Glutamatergic neuron (in vitro differentiated cells): ENCODE measurements at regions not wholly inside any gene's neighbourhood (a gene's known extent, or its start where the extent isn't known, plus 50 kb on each side); places are given as distances from the start of the nearest gene placed in this dataset.

ENCODE experiments used
- DNase-seq: peaks from one replicate; pipeline ENCODE4 v3.0.0; 2022
- H3K27ac Mint-ChIP-seq: one replicate; pipeline ENCODE4 v1.8.0; 2020; ENCODE audit warnings: mild to moderate bottlenecking, mixed read lengths, inconsistent platforms; ENCODE audit not compliant: unreplicated experiment
- H3K27me3 Mint-ChIP-seq: one replicate; pipeline ENCODE4 v1.8.0; 2020; ENCODE audit warnings: mild to moderate bottlenecking, moderate library complexity, mixed read lengths, inconsistent platforms; ENCODE audit not compliant: unreplicated experiment
- H3K36me3 Mint-ChIP-seq: one replicate; pipeline ENCODE4 v1.8.0; 2020; ENCODE audit warnings: mild to moderate bottlenecking, mixed read lengths, inconsistent platforms; ENCODE audit not compliant: unreplicated experiment
- H3K4me1 Mint-ChIP-seq: one replicate; pipeline ENCODE4 v1.8.0; 2020; ENCODE audit warnings: mild to moderate bottlenecking, low read depth, mixed read lengths, inconsistent platforms; ENCODE audit not compliant: unreplicated experiment
- H3K4me3 Mint-ChIP-seq: one replicate; pipeline ENCODE4 v1.8.0; 2020; ENCODE audit warnings: mild to moderate bottlenecking, mixed read lengths, inconsistent platforms; ENCODE audit not compliant: unreplicated experiment
- H3K9me3 Mint-ChIP-seq: one replicate; pipeline ENCODE4 v1.8.0; 2020; ENCODE audit warnings: mild to moderate bottlenecking, moderate library complexity, mixed read lengths, inconsistent platforms; ENCODE audit not compliant: unreplicated experiment
- CTCF ChIP-seq: fragments of 200-600 bp; sonication (generic); IDR thresholded peaks from one replicate; pipeline ENCODE4 v1.5.0; 2021; ENCODE audit not compliant: partially characterized antibody, unreplicated experiment

DNA sequence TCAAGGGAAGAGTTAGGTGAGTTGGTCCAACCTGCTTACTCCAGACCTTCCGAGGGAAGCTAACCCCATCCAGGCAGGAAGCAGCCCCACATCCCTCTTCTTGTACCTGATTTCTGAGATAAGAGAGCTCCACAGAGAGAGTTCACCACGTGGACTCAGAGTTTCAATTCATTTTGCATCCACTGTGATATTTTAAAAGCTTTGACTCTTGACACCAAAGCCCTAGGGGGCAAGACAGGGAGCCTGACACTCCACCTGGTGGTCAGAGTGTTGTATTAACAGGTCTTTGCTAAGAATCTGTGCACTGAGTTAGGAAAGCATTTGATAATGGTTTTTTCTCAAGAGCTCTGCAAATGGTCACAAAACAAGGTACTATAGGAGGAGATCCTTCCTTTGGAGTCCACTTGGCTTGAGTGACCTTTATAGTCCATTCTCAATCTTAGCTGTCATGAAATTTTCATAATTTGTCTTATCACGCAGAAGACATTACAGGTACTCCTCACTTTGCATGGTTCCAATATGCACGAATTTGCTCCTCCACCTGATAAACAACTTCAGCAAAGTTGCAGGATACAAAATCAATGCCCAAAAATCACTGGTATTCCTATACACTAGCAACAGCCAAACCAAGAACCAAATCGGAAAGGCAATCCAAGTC, 56.2 kb upstream of the RIPOR2 start:
- H3K27me3 Mint-ChIP-seq = no peaks in the 10 kb centered on the region
- H3K27ac Mint-ChIP-seq = no peak overlapping the region
- DNase-seq = peak; percentile 58
- no peak overlapping the region for H3K4me3 Mint-ChIP-seq
- peak; percentile 86 for TF ChIP-seq CTCF
- peaks cover 11% of the 10 kb centered on the region for H3K36me3 Mint-ChIP-seq
- no peaks in the 10 kb centered on the region for H3K9me3 Mint-ChIP-seq
- peaks cover 5% of the 10 kb centered on the region for H3K4me1 Mint-ChIP-seq

GRCh38 chr6:24994812-24995211, 59.1 kb upstream of the RIPOR2 start:
- no peak for DNase-seq
- no peak for TF ChIP-seq CTCF
- no peaks in the 10 kb centered on the region for H3K27me3 Mint-ChIP-seq
- no peaks in the 10 kb centered on the region for H3K9me3 Mint-ChIP-seq
- no peak overlapping the region for H3K27ac Mint-ChIP-seq
- H3K4me1 Mint-ChIP-seq = peaks cover 5% of the 10 kb centered on the region
- peaks cover 6% of the 10 kb centered on the region for H3K36me3 Mint-ChIP-seq
- H3K4me3 Mint-ChIP-seq = no peak overlapping the region

DNA sequence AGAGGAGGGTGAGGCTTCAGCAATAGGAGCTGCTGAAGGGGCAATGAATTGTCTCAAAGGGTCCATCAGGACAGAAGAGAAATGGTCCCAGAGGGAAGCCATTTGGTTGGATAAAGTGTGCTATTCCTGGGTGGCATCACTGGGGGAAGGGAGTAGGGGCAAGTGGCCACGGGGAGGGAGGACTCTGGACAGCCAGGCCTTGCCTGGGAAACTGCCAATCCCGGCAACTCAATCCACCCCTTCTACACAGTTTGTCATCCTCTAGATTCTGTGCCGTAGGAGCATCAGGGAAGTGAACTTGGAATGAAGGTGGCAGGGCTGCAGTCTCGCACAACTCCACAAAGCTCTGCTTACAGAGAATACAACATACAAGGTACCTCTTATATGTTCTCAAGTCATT, 59.5 kb upstream of the RIPOR2 start:
- Mint-ChIP-seq H3K27ac (no peak overlapping the region), H3K4me1 (peaks cover 5% of the 10 kb centered on the region), H3K9me3 (no peaks in the 10 kb centered on the region), H3K4me3 (no peak overlapping the region), H3K36me3 (peaks cover 6% of the 10 kb centered on the region), H3K27me3 (no peaks in the 10 kb centered on the region)
- no peak for TF ChIP-seq CTCF
- no peak for DNase-seq

DNA sequence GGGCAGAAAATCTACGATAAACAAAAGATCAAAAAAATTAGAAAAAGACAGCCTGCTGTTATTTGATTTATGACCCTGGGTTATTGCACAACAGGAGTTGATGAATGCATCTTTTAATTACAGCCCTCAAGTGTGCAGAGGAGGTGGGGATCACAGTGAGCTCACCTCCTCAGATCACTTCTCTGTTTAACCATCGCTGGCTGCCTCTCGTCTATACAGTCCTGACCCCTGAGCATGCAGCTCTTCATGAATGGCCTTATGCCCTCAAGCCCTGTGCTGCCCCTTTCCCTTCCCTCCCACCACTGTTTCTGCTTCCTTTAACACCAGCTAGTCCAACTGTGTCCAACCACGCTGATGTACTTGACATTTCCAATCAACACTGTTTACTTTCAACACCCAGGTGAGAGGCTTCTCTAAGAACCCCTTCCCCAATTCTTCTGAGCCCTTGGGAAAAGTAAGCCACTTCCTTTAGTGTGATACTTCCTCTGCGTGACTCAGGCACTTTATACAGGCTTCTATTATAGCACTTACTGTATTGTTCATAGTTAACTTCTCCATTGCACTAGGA, 60.6 kb upstream of the RIPOR2 start:
- no peak for TF ChIP-seq CTCF
- Mint-ChIP-seq H3K27ac (no peak overlapping the region), H3K4me1 (peaks cover 5% of the 10 kb centered on the region), H3K9me3 (peaks cover 2% of the 10 kb centered on the region), H3K27me3 (no peaks in the 10 kb centered on the region), H3K36me3 (peaks cover 6% of the 10 kb centered on the region), H3K4me3 (no peak overlapping the region)
- DNase-seq = no peak

GRCh38 chr6:24997231-24997630, 61.5 kb upstream of the RIPOR2 start:
- no peak for TF ChIP-seq CTCF
- H3K36me3 Mint-ChIP-seq = peaks cover 6% of the 10 kb centered on the region

More at GRCh38 chr6:24997231-24997630, 61.5 kb upstream of the RIPOR2 start:
- Mint-ChIP-seq H3K4me3 (no peak overlapping the region), H3K9me3 (peaks cover 2% of the 10 kb centered on the region), H3K27me3 (no peaks in the 10 kb centered on the region), H3K4me1 (no peaks in the 10 kb centered on the region), H3K27ac (no peak overlapping the region)
- DNase-seq = no peak
